HG02642 (cell line): ENCODE measurements at regions not wholly inside any gene's neighbourhood (a gene's known extent, or its start where the extent isn't known, plus 50 kb on each side); places are given as distances from the start of the nearest gene placed in this dataset.
"Not testable (repeated sequence)": the region's sequence is repeated elsewhere in the genome, so short reads cannot be mapped to it uniquely, and the experiment has no call there.

Experiments
- ATAC-seq: cut with Tn5 transposase; IDR thresholded peaks from one replicate; pipeline ENCODE4 v1.9.1; 2021; ENCODE audit warnings: mild to moderate bottlenecking; ENCODE audit not compliant: unreplicated experiment, poor library complexity

- no peak for ATAC-seq
Measured at GRCh38 chr1:194807530-194808220, 1621.3 kb upstream of the B3GALT2 start.

GRCh38 chr1:194802572-194802971 is 1616.2 kb upstream of the B3GALT2 start:
- ATAC-seq, result no peak

GRCh38 chr1:194795917-194796593 is 1609.6 kb upstream of the B3GALT2 start:
- peak; percentile 72 for ATAC-seq

- ATAC-seq, result no peak
Measured at GRCh38 chr1:194787001-194787400, 1600.6 kb upstream of the B3GALT2 start.

GRCh38 chr1:194786027-194786426 is 1599.6 kb upstream of the B3GALT2 start:
- ATAC-seq, result no peak

- ATAC-seq, result no peak
Measured at GRCh38 chr1:194776657-194777056, 1590.2 kb upstream of the B3GALT2 start.

GRCh38 chr1:194774535-194774934 is 1588.1 kb upstream of the B3GALT2 start:
- ATAC-seq, result no peak

GRCh38 chr1:194755241-194755994 is 1569.0 kb upstream of the B3GALT2 start:
- no peak for ATAC-seq

GRCh38 chr1:194738843-194739242 is 1552.4 kb upstream of the B3GALT2 start:
- ATAC-seq, result not testable (repeated sequence)

GRCh38 chr1:194734970-194735369 is 1548.6 kb upstream of the B3GALT2 start:
- no peak for ATAC-seq

GRCh38 chr1:194731025-194731424 is 1544.6 kb upstream of the B3GALT2 start:
- ATAC-seq, result no peak

GRCh38 chr1:194730304-194730703 is 1543.9 kb upstream of the B3GALT2 start:
- no peak for ATAC-seq

GRCh38 chr1:194723067-194723466 is 1536.7 kb upstream of the B3GALT2 start:
- no peak for ATAC-seq

- no peak for ATAC-seq
Measured at GRCh38 chr1:194717941-194718340, 1531.5 kb upstream of the B3GALT2 start.

- ATAC-seq, result no peak
Measured at GRCh38 chr1:194717334-194717733, 1530.9 kb upstream of the B3GALT2 start.

- no peak for ATAC-seq
Measured at GRCh38 chr1:194710671-194711070, 1524.3 kb upstream of the B3GALT2 start.

GRCh38 chr1:194709439-194709838 is 1523.0 kb upstream of the B3GALT2 start:
- no peak for ATAC-seq

- ATAC-seq, result no peak
Measured at GRCh38 chr1:194707074-194707473, 1520.7 kb upstream of the B3GALT2 start.

- no peak for ATAC-seq
Measured at GRCh38 chr1:194705123-194705854, 1518.9 kb upstream of the B3GALT2 start.

- ATAC-seq, result no peak
Measured at GRCh38 chr1:194698908-194699318, 1512.5 kb upstream of the B3GALT2 start.

- no peak for ATAC-seq
Measured at GRCh38 chr1:194693244-194693643, 1506.8 kb upstream of the B3GALT2 start.
